Stimulated activated CD4-positive, alpha-beta T cell treated with anti-CD3 and anti-CD28 coated beads, Interleukin-1b, Interleukin-23, amount 100 ng/mL, for 24 hours (primary cell): ENCODE measurements at regions not wholly inside any gene's neighbourhood (a gene's known extent, or its start where the extent isn't known, plus 50 kb on each side); places are given as distances from the start of the nearest gene placed in this dataset.

ENCODE experiments used
- DNase-seq, 4 experiments: peaks; one replicate each; pipeline ENCODE4 v3.0.0-alpha.2; 2020; ENCODE audit warnings: low read depth in 4 of 4, low spot score in 1 of 4

- no peak for DNase-seq
Measured at GRCh38 chr18:39801010-39801409, 2154.0 kb upstream of the PIK3C3 start.

- no peak for DNase-seq
Measured at GRCh38 chr18:39799006-39799405, 2156.0 kb upstream of the PIK3C3 start.

GRCh38 chr18:39796393-39796792 is 2158.6 kb upstream of the PIK3C3 start:
- no peak for DNase-seq

GRCh38 chr18:39795350-39795749 is 2159.7 kb upstream of the PIK3C3 start:
- DNase-seq, result no peak

DNA sequence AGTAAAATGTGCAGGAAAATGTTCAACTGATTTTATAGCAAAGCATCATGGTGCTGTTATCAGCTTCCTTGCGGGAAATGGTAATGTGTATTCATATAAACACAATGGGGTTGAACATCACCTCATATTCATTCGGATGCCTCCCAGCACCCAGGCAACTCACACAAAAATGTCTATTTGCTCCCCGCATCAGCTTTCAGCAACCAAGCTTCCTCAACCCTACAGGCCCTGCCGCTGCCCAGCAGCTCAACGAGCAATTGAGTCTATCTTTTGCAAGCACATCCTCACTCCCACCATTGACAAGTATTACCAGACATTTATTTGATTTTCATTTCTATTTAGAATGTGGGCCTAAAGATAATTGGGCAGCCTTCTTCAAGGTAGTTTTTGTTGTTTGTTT is 2161.4 kb upstream of the PIK3C3 start:
- DNase-seq, result no peak

DNA sequence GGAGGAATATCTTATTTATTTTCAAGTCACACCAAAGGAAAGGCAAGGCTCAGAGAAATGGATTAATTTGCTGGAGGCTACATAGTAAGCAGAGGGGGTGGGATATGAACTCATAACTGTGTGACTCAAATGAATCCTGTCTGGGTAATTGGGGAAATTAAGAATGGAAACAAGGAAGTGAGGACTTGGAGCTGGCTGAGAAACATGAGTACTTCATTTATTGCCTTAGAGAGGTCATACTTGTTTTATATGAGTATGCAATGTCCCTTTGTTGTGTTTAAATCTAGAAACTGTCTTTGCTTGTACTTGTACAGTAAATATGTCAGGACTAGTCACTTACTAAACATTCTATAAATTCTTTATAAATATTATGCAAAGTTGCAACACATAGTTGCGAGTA is 2166.7 kb upstream of the PIK3C3 start:
- DNase-seq, result no peak

- DNase-seq, result no peak
Measured at GRCh38 chr18:39786477-39786876, 2168.6 kb upstream of the PIK3C3 start.

- DNase-seq, result no peak
Measured at GRCh38 chr18:39784541-39784940, 2170.5 kb upstream of the PIK3C3 start.

DNA sequence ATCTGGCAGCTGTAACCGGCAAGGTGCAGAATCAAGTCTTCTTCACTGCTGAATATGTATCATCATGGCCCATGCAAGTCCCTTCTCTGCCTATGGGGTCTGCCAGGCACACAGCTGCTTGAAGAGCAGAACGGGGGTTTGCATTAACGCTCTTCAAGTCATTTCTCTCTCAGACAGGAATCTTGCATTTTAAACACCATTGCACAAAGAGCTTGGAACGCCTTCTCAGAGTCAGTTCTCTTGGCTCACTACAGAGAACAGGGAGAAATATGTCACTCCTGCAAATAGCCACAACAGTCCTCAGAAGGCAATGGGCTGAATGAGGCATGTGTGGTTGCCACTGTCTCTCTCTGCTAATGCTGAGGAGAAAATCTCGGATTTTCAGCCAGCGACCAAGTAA is 2173.5 kb upstream of the PIK3C3 start:
- DNase-seq, result no peak

GRCh38 chr18:39780774-39781173 is 2174.3 kb upstream of the PIK3C3 start:
- DNase-seq, result no peak

- DNase-seq, result no peak
Measured at GRCh38 chr18:39779926-39780325, 2175.1 kb upstream of the PIK3C3 start.

GRCh38 chr18:39776766-39777165 is 2178.3 kb upstream of the PIK3C3 start:
- DNase-seq, result no peak

DNA sequence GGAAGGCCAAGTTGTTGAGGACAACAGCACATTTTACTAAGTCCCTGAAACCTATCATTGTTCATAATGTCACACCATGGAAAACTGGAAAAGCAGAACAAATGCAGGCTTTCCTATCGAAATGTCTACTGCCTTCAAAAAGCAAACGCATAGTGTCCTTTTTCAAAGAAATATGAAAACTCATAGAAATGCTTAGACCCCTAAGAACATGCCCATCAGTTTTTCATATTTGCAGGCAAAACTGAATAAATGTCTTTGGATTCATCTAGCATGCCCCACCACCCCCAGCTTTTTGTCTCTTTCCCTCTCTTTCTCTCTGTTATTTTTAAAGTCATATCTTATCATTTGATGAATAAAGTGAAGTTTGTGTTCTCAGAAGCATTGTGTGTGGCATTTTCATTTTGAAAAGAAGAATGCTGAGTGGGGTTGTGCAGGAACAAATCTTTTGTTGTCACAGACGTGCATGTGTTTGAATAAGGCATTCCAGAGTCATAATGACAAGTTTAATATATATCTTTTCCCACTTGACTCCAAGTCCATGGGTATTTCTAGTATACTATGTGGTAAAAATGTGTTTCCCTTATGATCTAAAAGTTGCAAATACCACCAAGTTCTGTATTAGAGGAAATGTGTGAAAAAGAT is 2180.0 kb upstream of the PIK3C3 start:
- DNase-seq, result no peak

GRCh38 chr18:39773646-39774045 is 2181.4 kb upstream of the PIK3C3 start:
- DNase-seq, result no peak

DNA sequence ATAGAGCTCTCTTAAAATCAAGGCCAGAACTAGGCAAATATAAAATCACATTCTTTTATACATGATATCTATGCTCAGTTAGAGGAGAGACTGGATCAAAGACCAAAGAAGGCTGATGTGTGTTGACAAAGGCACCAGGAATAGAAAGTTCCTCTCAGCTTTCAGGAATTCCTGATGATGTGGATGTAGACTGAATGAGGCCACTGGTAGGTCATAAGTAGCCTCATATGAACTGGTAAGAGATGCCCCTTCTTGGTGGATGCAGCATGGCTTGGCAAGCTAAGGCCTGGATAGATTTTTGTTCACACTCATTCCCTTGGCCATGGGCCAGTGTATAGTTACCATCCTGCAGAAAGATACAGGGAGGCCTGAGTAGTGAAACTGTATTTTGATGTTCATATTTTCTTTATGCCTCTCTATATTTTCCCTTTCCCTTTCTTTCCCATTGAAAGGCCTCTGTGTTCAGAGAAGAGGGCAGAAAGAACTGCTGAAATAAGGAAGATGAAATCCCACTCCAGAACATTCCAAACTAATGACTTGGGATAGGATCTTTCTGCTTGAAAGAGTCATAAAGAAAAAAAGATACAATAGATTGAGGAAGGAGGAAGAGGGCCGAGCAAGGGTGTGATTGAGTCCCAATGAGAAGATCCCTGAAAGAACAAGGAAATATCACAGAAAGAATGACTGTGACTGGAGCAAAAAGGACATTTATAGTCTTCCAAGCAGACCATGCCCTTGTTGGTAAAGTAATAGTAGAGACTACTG is 2182.7 kb upstream of the PIK3C3 start:
- DNase-seq, result no peak

- no peak for DNase-seq
Measured at GRCh38 chr18:39770399-39770798, 2184.6 kb upstream of the PIK3C3 start.

- no peak for DNase-seq
Measured at GRCh38 chr18:39764873-39765272, 2190.2 kb upstream of the PIK3C3 start.

GRCh38 chr18:39761273-39761672 is 2193.8 kb upstream of the PIK3C3 start:
- DNase-seq, result no peak

- no peak for DNase-seq
Measured at GRCh38 chr18:39759926-39760325, 2194.3 kb upstream of the CELF4 start.

- no peak for DNase-seq
Measured at GRCh38 chr18:39753178-39753577, 2187.6 kb upstream of the CELF4 start.

- no peak for DNase-seq
Measured at GRCh38 chr18:39752351-39752750, 2186.8 kb upstream of the CELF4 start.

DNA sequence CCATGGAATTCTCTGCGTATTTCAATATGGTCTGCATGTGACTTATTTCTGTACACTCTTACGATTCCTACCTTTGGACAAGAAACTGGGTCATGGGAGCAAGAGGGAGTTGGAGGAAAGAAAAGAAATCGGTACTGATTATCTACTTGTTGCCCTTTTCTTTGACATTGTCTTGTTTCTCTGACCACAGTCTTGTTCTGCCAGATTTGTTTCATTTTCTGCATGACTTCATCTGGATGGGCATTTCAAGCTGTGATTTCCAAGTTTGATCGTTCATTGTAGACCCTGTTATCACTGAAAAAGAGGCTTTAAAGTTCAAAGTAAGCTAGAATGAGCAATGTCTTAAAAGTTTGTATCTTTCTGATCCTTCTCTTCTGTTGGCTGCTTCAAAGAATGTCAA is 2186.3 kb upstream of the CELF4 start:
- no peak for DNase-seq

DNA sequence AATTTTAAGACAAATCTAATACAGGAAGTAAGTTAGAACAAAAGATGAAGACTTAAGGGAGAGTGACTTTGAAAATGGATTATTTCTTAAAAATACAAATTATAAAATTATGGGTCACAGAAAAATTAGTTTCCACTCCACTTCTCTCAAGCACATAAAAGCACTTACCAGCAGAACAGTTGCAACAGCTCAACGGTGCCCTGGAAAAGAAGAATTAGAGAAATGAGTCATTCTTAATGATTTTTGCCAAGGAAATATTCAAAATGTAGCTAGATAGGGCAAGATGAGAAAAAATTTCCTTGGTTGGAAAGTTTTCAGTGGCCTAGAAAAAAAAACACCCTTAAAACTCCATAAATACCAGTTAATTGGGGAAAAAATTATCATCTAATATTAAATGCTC is 2185.6 kb upstream of the CELF4 start:
- DNase-seq, result no peak
